ENCODE measurements at regions not wholly inside any gene's neighbourhood (a gene's known extent, or its start where the extent isn't known, plus 50 kb on each side); places are given as distances from the start of the nearest gene placed in this dataset.

DNA sequence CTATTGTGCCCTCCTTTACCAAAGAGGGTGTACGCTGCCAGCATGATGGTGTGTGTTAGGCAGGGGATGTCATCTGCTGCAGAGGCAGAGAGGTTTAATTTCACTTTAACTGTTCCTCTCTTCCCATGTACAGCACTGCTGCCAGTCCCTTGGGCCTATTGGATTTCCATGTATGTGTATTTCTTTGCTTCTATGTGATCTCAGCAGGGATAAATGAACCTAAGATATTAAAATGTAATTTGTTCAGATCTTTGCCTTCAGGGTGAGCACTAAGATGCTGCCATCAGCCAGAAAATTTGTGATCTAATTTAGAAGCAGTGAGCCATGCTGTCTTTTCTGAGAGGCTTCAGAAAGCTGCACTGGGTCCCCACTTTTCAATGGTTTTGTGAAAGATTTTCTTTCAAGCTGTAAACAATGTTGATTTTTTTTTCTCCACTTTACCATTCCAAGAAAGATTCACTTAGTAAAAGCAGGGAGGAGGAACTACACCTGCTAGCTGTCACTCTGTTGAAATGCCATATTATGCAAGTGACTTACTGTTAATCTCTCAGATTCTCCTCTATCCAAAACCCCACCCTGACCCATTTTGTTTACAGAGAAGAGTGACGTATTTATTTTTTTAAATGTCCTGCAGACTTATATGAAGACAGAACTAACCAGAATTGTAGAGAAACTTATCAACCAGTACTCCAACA lies 261.9 kb downstream of the TBL1XR1 start:
- DNase-seq (ENCODE audit: low read depth) = no peak
- H3K4me3 ChIP-seq (ENCODE audit: low read depth, low read length) = no peak overlapping the region
- TF ChIP-seq, protein P1, sequence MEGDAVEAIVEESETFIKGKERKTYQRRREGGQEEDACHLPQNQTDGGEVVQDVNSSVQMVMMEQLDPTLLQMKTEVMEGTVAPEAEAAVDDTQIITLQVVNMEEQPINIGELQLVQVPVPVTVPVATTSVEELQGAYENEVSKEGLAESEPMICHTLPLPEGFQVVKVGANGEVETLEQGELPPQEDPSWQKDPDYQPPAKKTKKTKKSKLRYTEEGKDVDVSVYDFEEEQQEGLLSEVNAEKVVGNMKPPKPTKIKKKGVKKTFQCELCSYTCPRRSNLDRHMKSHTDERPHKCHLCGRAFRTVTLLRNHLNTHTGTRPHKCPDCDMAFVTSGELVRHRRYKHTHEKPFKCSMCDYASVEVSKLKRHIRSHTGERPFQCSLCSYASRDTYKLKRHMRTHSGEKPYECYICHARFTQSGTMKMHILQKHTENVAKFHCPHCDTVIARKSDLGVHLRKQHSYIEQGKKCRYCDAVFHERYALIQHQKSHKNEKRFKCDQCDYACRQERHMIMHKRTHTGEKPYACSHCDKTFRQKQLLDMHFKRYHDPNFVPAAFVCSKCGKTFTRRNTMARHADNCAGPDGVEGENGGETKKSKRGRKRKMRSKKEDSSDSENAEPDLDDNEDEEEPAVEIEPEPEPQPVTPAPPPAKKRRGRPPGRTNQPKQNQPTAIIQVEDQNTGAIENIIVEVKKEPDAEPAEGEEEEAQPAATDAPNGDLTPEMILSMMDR (IDR thresholded peaks at IDR 0.05; ENCODE audit: insufficient read depth, low read length) = no peak

DNA sequence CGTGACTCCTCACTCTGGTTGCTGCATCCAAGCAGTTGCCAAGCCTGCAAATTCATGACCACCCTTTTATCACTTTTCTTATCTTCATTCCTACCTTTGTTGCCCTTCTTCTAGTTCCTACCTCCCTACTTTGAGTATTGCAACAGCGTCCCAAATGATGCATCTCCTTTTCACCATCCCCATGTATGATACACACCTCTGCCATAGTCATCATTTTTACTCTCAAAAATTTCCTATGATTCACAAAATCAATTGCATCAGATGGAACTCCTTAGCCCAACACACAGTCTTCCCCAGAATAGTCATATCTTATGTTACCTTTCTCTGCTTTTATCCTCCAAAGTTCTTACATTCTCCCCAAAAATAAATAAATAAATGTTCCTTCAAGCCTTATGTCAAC lies 262.6 kb downstream of the TBL1XR1 start:
- TF ChIP-seq, protein P1 (IDR thresholded peaks at IDR 0.05; ENCODE audit: insufficient read depth, low read length) = no peak
- no peak for DNase-seq (ENCODE audit: low read depth)
- no peak overlapping the region for H3K4me3 ChIP-seq (ENCODE audit: low read depth, low read length)

DNA sequence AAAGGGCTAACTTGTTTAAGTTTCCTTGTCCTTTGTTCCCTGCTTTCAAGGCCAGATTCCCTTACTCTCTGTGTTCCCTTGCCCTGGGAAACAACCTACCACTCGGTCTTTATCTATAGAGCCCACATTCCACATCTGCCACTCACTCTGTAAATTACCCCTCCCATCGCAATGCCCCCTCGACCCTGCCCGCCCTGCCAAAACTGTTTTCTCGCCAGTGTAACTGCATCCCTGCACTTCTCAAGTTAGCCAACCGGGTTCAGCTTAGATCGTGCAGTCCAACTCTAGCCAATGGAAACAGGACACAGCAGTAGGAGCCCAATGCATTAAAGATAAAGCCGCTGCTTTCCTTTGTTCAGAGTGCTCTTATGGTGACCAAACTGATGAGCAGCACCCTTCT lies 263.6 kb downstream of the TBL1XR1 start:
- H3K4me3 ChIP-seq (ENCODE audit: low read depth, low read length) = no peak overlapping the region
- DNase-seq (ENCODE audit: low read depth) = no peak
- TF ChIP-seq, protein P1 (IDR thresholded peaks at IDR 0.05; ENCODE audit: insufficient read depth, low read length) = no peak

DNA sequence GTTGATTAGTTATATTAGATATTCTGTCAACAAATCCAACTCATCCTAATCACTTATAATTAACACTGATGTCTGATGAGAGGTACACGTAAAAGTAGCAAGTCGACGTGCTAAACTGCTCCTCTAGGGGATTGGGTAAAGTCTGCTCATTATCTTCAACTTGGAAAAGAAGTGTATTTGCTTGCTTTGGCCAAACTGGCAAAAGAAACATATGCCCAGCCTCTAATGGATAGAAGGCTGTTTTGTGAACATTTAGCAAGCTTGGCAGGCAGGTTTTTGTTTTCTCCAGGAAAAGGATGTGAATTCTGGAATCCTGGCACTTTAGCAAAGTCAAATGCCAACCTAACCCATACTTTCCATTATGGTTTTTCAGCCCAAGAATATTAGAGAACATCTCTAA lies 264.8 kb downstream of the TBL1XR1 start:
- TF ChIP-seq, protein P1 (IDR thresholded peaks at IDR 0.05; ENCODE audit: insufficient read depth, low read length) = no peak
- DNase-seq (ENCODE audit: low read depth) = no peak
- H3K4me3 ChIP-seq (ENCODE audit: low read depth, low read length) = no peak overlapping the region

DNA sequence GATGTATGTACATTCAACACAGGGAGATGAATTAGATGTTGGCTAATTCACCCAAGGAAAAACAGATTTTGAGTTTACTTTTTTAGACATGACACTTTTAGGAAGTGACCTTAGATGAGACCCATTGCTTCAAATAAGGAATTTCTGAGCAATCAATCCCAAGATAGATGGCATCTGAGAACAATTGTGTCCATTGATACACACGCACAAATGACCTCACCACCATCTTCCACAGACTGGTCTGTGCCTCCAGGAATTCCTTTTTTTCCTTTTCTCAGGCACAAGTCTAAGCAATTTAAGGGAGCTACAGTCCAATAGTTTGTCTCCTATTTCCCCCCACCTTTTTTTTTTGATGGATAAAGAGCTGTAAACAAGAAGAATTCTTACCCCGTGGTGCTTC lies 265.3 kb downstream of the TBL1XR1 start:
- no peak for DNase-seq (ENCODE audit: low read depth)
- TF ChIP-seq, protein P1 (IDR thresholded peaks at IDR 0.05; ENCODE audit: insufficient read depth, low read length) = no peak

DNA sequence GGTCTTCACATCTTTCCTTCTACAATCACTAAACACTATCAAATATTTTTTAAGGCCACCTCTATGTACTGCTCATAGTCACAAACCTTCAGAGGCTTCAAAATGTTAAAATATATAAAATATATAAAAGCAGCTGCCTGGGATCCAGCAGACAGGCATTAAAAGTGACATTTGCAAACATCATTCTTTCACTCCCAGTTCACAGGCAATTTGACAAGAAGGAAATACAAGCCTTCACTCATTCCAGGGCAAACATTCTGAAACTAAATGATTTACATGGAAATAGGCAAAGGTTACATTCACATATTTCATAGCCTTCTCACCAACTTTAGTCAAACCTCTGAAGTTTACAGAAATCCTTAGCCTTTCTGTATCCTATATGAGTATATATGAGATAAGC lies 266.3 kb downstream of the TBL1XR1 start:
- TF ChIP-seq, protein P1 (IDR thresholded peaks at IDR 0.05; ENCODE audit: insufficient read depth, low read length) = no peak
- DNase-seq (ENCODE audit: low read depth) = no peak
- no peak overlapping the region for H3K4me3 ChIP-seq (ENCODE audit: low read depth, low read length)

More for the DNA sequence above, 265.3 kb downstream of the TBL1XR1 start:
- H3K4me3 ChIP-seq (ENCODE audit: low read depth, low read length) = no peak overlapping the region

DNA sequence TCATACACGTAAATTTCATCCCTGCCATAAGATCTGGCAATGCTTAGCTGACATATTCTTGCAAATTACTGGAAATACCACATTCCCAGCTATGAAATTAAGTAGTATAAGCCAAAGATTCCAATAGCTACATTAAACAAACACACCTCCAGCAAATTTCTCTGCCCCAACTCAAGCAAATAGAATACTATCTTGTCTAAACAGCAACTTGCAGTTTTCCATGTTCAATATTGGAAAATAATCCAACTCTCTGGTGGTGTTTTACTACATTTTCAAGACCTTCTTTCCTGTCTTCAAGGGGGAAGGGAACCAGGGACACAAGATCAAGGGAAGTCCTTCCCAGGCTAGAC lies 268.7 kb downstream of the TBL1XR1 start:
- TF ChIP-seq, protein P1 (IDR thresholded peaks at IDR 0.05; ENCODE audit: insufficient read depth, low read length) = no peak
- no peak for DNase-seq (ENCODE audit: low read depth)
- H3K4me3 ChIP-seq (ENCODE audit: low read depth, low read length) = no peak overlapping the region
